ENCODE measurements at regions not wholly inside any gene's neighbourhood (a gene's known extent, or its start where the extent isn't known, plus 50 kb on each side); places are given as distances from the start of the nearest gene placed in this dataset.

DNA sequence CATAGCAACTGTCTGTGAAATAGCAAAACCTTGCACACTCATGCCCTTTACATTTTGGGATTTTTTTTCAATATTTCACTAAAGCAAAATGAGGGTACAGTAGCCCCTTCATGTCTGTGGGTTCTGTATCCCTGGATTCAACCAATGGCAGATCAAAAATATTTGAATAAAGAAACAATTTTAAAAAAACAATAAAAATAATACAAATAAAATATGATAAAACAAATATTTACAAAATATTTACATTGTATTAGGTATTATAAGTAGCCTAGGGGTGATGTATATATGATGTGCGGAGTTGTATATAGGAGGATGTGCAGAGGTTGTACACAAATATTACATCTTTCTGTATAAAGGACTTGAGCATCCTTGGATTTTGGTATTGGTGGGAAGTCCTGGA lies 67.3 kb upstream of the CDH10 start (continued):
- TF ChIP-seq, protein P1, sequence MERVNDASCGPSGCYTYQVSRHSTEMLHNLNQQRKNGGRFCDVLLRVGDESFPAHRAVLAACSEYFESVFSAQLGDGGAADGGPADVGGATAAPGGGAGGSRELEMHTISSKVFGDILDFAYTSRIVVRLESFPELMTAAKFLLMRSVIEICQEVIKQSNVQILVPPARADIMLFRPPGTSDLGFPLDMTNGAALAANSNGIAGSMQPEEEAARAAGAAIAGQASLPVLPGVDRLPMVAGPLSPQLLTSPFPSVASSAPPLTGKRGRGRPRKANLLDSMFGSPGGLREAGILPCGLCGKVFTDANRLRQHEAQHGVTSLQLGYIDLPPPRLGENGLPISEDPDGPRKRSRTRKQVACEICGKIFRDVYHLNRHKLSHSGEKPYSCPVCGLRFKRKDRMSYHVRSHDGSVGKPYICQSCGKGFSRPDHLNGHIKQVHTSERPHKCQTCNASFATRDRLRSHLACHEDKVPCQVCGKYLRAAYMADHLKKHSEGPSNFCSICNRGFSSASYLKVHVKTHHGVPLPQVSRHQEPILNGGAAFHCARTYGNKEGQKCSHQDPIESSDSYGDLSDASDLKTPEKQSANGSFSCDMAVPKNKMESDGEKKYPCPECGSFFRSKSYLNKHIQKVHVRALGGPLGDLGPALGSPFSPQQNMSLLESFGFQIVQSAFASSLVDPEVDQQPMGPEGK (CRISPR knock-in tag; IDR thresholded peaks at IDR 0.05; ENCODE audit: borderline replicate concordance) = no peak

DNA sequence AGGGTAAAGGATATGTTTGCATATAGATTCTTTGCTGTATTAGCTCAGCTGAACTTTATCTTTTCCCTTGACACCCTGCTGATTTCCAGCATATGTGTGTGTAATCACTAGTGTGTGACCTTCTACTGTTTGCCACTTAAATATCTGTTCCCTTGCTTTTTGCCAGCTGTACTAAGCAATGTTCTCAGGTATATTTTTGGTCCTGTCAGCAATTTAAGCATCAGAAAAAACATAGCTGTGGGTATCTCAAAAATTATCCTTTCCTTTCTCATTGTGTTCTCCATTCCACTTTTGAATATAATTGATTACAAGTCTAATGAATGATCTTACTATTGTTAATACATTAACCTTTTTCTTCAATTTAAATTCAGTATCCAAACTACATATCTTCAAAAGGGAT lies 59.2 kb upstream of the CDH10 start:
- ATAC-seq = no peak
- no peak for TF ChIP-seq ZNF8 (CRISPR knock-in tag; IDR thresholded peaks at IDR 0.05)
- TF ChIP-seq ZFP3 (CRISPR knock-in tag; IDR thresholded peaks at IDR 0.05) = no peak
- no peak for TF ChIP-seq ARNTL (CRISPR knock-in tag; IDR thresholded peaks at IDR 0.05; ENCODE audit: borderline replicate concordance, low read depth)
- TF ChIP-seq ESRRG (CRISPR knock-in tag; IDR thresholded peaks at IDR 0.05) = no peak
- TF ChIP-seq ZFP30 (CRISPR knock-in tag; IDR thresholded peaks at IDR 0.05) = no peak
- TF ChIP-seq PPARA (CRISPR knock-in tag; IDR thresholded peaks at IDR 0.05; ENCODE audit: borderline replicate concordance) = no peak
- TF ChIP-seq, protein P2, sequence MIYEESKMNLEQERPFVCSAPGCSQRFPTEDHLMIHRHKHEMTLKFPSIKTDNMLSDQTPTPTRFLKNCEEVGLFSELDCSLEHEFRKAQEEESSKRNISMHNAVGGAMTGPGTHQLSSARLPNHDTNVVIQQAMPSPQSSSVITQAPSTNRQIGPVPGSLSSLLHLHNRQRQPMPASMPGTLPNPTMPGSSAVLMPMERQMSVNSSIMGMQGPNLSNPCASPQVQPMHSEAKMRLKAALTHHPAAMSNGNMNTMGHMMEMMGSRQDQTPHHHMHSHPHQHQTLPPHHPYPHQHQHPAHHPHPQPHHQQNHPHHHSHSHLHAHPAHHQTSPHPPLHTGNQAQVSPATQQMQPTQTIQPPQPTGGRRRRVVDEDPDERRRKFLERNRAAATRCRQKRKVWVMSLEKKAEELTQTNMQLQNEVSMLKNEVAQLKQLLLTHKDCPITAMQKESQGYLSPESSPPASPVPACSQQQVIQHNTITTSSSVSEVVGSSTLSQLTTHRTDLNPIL (CRISPR knock-in tag; IDR thresholded peaks at IDR 0.05; ENCODE audit: low read depth) = no peak
- TF ChIP-seq ZNF70 (CRISPR knock-in tag; IDR thresholded peaks at IDR 0.05) = no peak
- TF ChIP-seq, protein P3, sequence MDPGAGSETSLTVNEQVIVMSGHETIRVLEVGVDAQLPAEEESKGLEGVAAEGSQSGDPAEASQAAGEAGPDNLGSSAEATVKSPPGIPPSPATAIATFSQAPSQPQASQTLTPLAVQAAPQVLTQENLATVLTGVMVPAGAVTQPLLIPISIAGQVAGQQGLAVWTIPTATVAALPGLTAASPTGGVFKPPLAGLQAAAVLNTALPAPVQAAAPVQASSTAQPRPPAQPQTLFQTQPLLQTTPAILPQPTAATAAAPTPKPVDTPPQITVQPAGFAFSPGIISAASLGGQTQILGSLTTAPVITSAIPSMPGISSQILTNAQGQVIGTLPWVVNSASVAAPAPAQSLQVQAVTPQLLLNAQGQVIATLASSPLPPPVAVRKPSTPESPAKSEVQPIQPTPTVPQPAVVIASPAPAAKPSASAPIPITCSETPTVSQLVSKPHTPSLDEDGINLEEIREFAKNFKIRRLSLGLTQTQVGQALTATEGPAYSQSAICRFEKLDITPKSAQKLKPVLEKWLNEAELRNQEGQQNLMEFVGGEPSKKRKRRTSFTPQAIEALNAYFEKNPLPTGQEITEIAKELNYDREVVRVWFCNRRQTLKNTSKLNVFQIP (CRISPR knock-in tag; IDR thresholded peaks at IDR 0.05; ENCODE audit: borderline replicate concordance, low read depth) = no peak
- no peak for TF ChIP-seq ZC3H10 (CRISPR knock-in tag; IDR thresholded peaks at IDR 0.05)
- TF ChIP-seq SNAI2 (CRISPR knock-in tag; IDR thresholded peaks at IDR 0.05) = no peak
- no peak for TF ChIP-seq ZNF565 (CRISPR knock-in tag; conservative IDR thresholded peaks at IDR 0.05; ENCODE audit: low read depth)
- TF ChIP-seq, protein P1 (CRISPR knock-in tag; IDR thresholded peaks at IDR 0.05; ENCODE audit: borderline replicate concordance) = no peak
- no peak for TF ChIP-seq TCF4 (CRISPR knock-in tag; IDR thresholded peaks at IDR 0.05; ENCODE audit: borderline replicate concordance)
- no peak for TF ChIP-seq BACH2 (CRISPR knock-in tag; IDR thresholded peaks at IDR 0.05; ENCODE audit: borderline replicate concordance)
- no peak for TF ChIP-seq TOX (CRISPR knock-in tag; IDR thresholded peaks at IDR 0.05; ENCODE audit: borderline replicate concordance)

All from SK-N-SH treated with all-trans-retinoic acid at 6 μM for 48 hours (cell line).